NCI-H446 treated with DMSO at 0.1 percent for 48 hours (cell line): ENCODE measurements at regions not wholly inside any gene's neighbourhood (a gene's known extent, or its start where the extent isn't known, plus 50 kb on each side); places are given as distances from the start of the nearest gene placed in this dataset.
"Not testable (repeated sequence)": the region's sequence is repeated elsewhere in the genome, so short reads cannot be mapped to it uniquely, and the experiment has no call there.

Experiments
- DNase-seq: peaks from one replicate; lab custom pipeline; 2025; lab: John Stamatoyannopoulos, UW

- DNase-seq = not testable (repeated sequence)
These were observed 756.9 kb upstream of the ADGRB3 start for GRCh38 chr6:67878216-67878615.

DNA sequence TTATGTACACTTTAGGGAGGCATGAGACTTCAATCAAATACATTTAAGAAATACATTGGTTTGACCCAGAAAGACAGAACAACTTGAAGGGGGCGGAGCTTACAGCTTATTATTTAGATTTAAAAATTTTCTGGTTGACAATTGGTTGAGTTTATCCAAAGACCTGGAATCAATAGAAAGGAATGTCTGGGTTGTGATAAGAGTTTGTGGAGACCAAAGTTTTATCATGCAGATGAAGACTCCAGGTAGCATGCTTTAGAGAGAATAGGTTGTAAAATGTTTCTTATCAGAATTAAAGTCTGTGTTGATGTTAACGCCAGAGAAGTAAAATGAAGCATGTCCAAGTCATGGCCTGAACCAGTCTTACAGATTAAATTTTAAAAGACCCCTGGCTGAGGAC is 757.8 kb upstream of the ADGRB3 start:
- no peak for DNase-seq

DNA sequence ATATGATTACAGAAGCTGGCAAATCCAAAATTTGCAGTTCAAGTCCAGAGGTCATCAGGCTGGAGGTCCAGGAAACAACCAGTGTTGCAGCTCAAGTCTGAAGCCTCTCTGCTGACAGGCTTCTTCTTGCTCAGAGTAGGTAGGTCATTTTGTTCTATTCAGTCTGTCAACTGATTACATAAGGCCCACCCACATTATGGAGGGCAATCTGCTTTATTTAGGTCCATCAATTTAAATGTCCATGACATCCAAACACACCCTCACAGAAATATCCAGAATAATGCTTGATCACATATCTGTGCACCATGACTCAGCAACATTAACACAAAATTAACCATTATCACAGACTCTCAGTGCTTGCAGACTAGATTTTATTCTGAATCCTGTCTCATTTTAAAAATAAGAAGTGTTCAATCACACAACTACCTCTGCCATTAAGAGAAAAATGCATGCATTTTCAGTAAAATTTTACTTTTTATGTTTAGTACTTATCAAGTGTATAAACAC is 759.2 kb upstream of the ADGRB3 start:
- no peak for DNase-seq

DNA sequence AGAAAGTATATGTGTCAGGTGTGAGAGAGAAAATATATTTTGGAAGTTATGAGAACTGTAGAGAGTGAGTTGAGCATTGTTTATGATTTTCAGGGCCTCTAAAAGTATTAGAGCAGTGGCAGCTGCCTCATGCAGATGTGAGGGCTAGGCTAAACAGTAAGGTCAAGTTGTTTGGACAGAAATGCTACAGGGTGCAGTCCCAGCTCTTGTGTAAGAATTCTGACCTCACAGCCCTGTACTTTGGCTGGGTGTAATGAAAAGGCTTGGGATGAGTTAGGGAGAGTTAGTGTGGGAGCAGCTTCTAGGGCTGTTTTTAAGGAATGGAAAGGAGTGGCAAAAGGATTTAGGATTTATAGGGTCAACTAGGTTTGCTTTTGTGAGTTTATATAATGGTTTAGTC is 764.8 kb upstream of the ADGRB3 start:
- DNase-seq = no peak

- no peak for DNase-seq
These were observed 771.7 kb upstream of the ADGRB3 start for GRCh38 chr6:67863346-67863745.

GRCh38 chr6:67854098-67854497 is 781.0 kb upstream of the ADGRB3 start:
- no peak for DNase-seq

DNA sequence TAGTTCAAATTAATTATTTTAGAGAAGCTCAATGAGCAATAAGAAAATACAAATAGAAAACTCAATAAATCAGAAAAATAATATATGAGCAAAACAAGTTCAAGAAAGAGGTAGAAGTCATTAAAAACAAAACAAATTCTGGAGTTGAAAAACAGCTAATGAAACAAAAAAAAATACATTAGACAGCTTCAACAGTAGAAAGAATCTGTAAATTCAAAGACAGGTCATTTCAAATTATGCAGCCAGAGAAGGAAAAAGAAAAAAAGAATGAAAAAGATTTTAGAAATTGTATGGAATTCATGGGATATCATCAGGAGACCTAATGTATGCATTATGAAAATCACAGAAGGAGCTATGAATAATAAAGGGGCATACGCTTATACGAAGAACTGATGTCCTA is 795.3 kb upstream of the ADGRB3 start:
- DNase-seq = no peak

- no peak for DNase-seq
These were observed 809.7 kb upstream of the ADGRB3 start for GRCh38 chr6:67825201-67825895.

GRCh38 chr6:67818322-67818721 is 816.8 kb upstream of the ADGRB3 start:
- DNase-seq = no peak

GRCh38 chr6:67815623-67816022 is 819.5 kb upstream of the ADGRB3 start:
- no peak for DNase-seq

DNA sequence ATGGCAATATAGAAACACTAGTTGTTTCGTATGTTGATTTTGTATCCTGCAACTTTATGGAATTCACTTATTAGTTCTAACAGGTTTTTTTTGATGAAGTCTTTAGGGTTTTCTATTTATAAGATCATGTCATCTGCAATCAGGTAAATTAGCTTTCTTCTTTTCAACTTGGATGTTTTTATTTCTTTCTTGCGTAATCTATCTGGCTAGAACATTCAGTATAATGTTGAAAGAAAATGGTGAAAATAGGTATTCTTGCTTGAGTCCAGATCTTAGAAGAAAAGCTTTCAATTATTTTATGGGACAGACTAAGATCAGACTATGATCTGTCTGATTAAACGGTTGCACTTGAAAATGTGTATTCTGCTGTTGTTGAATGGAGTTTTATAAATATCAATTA is 820.8 kb upstream of the ADGRB3 start:
- DNase-seq = no peak

- no peak for DNase-seq
These were observed 822.4 kb upstream of the ADGRB3 start for GRCh38 chr6:67812693-67813092.

GRCh38 chr6:67812125-67812524 is 823.0 kb upstream of the ADGRB3 start:
- no peak for DNase-seq

- DNase-seq = no peak
These were observed 823.6 kb upstream of the ADGRB3 start for GRCh38 chr6:67811239-67812037.

- not testable (repeated sequence) for DNase-seq
These were observed 830.3 kb upstream of the ADGRB3 start for GRCh38 chr6:67804808-67805207.

- DNase-seq = no peak
These were observed 832.3 kb upstream of the ADGRB3 start for GRCh38 chr6:67802771-67803170.

GRCh38 chr6:67792996-67793395 is 842.1 kb upstream of the ADGRB3 start:
- no peak for DNase-seq

GRCh38 chr6:67790569-67790968 is 844.5 kb upstream of the ADGRB3 start:
- DNase-seq = no peak

DNA sequence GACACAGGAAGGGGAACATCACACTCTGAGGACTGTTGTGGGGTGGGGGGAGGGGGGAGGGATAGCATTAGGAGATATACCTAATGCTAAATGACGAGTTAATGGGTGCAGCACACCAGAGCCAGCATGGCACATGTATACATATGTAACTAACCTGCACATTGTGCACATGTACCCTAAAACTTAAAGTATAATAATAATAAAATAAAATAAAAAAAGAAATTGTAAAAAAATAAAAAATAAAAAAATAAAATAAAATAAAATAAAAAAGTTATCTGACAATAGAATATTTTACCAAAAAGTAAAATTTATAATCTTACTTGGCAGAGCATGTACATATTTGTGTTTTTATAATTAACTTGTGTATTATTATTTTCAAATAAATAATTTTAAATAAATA is 848.0 kb upstream of the ADGRB3 start:
- not testable (repeated sequence) for DNase-seq

DNA sequence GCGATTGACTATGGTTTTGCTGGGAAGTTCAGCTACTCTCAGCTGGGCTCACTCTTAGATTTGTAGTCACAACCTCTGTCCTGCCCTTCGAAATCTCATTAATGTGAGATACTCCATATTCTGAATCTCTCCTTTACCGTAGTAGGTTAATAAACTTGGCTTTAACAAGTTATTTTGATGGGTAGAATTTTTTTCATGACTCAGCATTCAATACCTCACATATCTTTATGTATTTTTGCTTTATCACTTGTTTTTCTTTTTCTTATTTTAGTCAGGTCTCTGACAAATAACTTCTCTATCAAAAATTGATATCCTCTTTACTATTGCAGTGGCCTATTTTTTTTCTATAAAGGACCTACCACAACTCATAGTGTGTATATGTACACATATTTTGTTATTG is 855.2 kb upstream of the ADGRB3 start:
- DNase-seq = no peak

DNA sequence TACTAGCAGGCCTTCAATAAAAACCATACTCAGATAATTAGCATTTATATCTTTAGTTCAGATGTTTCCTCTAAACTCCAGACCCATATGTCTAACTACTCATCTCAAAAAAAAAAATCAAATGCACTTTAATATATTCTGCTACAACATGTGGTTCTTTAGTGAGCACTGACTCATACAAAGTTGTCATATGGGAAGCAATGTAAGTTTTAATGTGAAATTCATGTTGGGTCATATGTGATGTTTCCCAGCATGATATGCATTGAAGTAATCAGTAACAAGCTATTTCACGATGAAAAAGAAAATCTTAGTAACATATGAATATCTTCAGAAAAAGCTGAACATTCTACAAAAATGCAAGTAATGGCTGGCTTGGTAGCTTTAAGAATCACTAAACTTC is 859.7 kb upstream of the ADGRB3 start:
- no peak for DNase-seq

GRCh38 chr6:67768972-67769371 is 866.1 kb upstream of the ADGRB3 start:
- DNase-seq = no peak

DNA sequence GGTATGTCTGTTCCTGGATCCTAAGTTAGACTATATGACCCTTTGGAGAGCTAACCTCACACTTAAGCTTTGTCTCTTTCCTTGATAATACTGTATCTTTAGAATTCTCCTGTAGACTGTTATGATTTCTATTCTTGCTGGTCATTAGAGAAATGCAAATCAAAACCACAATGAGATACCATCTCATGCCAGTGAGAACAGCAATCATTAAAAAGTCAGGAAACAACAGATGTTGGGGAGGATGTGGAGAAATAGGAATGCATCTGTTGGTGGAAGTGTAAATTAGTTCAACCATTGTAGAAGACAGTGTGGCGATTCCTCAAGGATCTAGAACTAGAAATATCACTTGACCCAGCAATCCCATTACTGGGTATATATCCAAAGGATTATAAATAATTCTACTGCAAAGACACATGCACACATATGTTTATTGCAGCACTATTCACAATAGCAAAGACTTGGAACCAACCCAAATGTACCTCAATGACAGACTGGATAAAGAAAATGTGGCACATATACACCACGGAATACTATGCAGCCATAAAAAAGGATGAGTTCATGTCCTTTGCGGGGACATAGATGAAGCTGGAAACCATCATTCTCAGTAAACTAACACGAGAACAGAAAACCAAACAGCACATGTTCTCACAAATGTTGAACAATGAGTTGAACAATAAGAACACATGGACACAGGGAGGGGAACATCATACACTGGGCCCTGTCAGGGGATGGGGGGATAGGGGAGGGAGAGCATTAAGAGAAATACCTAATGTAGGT is 867.8 kb upstream of the ADGRB3 start:
- DNase-seq = not testable (repeated sequence)
